Activated CD8-positive, alpha-beta T cell treated with anti-CD3 and anti-CD28 coated beads for 36 hours (primary cell): ENCODE measurements at regions not wholly inside any gene's neighbourhood (a gene's known extent, or its start where the extent isn't known, plus 50 kb on each side); places are given as distances from the start of the nearest gene placed in this dataset.
"Not testable (repeated sequence)": the region's sequence is repeated elsewhere in the genome, so short reads cannot be mapped to it uniquely, and the experiment has no call there.

Experiments
- ATAC-seq: fragments of 200-7000 bp; cut with Tn5 transposase; one replicate; pipeline ENCODE4 v1.10.0; 2021; ENCODE audit warnings: mild to moderate bottlenecking, moderate library complexity
- CTCF ChIA-PET: fragments of 350-600 bp; sonication (Branson Sonifier 250); formaldehyde crosslinking; loops from one replicate; lab custom pipeline; 2021; ENCODE audit warnings: antibody characterized with exemption; lab: Charles Lee
- POLR2A ChIA-PET: fragments of 350-600 bp; sonication (Branson Sonifier 250); formaldehyde crosslinking; loops from one replicate; lab custom pipeline; 2021; ENCODE audit warnings: antibody characterized with exemption; lab: Charles Lee
- DNase-seq: peaks from one replicate; pipeline ENCODE4 v3.0.0-alpha.2; 2020
- H3K27ac Mint-ChIP-seq: one replicate; pipeline ENCODE4 v1.8.0; 2021; ENCODE audit warnings: mild to moderate bottlenecking, mixed read lengths
- H3K27me3 Mint-ChIP-seq: one replicate; pipeline ENCODE4 v1.8.0; 2021; ENCODE audit warnings: mixed read lengths
- H3K36me3 Mint-ChIP-seq: one replicate; pipeline ENCODE4 v1.8.0; 2021; ENCODE audit warnings: low read depth, mixed read lengths
- H3K4me1 Mint-ChIP-seq: one replicate; pipeline ENCODE4 v1.8.0; 2021; ENCODE audit warnings: low read depth, mixed read lengths
- H3K4me3 Mint-ChIP-seq: one replicate; pipeline ENCODE4 v1.8.0; 2021; ENCODE audit warnings: mild to moderate bottlenecking, moderate library complexity, mixed read lengths
- H3K9me3 Mint-ChIP-seq: one replicate; pipeline ENCODE4 v1.8.0; 2021; ENCODE audit warnings: mixed read lengths
- intact Hi-C: fragments of 100-400 bp; cut with micrococcal nuclease; formaldehyde crosslinking; loops from one replicate; pipeline ENCODE4 v1.10.0; 2022
- TF ChIP-seq, protein P1 (sequence below): fragments of 200-600 bp; IDR thresholded peaks from one replicate; pipeline ENCODE4 v1.8.0; 2022; ENCODE audit warnings: antibody characterized with exemption, mild to moderate bottlenecking

DNA sequence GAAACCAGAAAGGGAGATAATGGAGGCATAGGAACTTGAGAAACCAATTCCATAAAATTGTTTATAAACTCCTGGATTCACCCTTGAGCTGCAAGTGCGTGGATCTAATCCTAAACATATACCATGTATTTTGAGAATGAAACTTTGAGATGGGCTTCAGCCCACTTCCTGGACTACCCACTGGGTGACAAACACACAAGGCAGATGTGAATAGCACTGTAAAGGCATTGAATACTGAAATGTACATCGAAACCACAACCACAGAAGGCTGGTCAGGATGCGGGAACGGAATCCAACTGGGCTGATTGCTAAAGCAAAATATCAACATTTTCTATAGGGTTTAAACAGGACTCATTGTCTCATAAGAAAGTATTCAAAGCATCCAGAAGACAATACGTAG lies 228.5 kb upstream of the ZEB2 start:
- H3K27me3 Mint-ChIP-seq, result no peaks in the 10 kb centered on the region
- intact Hi-C loops, result no loop called here
- H3K27ac Mint-ChIP-seq, result no peak overlapping the region
- no peak overlapping the region for H3K4me3 Mint-ChIP-seq
- H3K36me3 Mint-ChIP-seq, result peaks cover 3% of the 10 kb centered on the region
- ATAC-seq (no peak), DNase-seq (no peak)
- H3K4me1 Mint-ChIP-seq, result no peaks in the 10 kb centered on the region
- CTCF ChIA-PET, result no interaction called here
- H3K9me3 Mint-ChIP-seq, result peaks cover 17% of the 10 kb centered on the region
- POLR2A ChIA-PET, result no interaction called here
- TF ChIP-seq, protein P1, sequence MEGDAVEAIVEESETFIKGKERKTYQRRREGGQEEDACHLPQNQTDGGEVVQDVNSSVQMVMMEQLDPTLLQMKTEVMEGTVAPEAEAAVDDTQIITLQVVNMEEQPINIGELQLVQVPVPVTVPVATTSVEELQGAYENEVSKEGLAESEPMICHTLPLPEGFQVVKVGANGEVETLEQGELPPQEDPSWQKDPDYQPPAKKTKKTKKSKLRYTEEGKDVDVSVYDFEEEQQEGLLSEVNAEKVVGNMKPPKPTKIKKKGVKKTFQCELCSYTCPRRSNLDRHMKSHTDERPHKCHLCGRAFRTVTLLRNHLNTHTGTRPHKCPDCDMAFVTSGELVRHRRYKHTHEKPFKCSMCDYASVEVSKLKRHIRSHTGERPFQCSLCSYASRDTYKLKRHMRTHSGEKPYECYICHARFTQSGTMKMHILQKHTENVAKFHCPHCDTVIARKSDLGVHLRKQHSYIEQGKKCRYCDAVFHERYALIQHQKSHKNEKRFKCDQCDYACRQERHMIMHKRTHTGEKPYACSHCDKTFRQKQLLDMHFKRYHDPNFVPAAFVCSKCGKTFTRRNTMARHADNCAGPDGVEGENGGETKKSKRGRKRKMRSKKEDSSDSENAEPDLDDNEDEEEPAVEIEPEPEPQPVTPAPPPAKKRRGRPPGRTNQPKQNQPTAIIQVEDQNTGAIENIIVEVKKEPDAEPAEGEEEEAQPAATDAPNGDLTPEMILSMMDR, result no peak

DNA sequence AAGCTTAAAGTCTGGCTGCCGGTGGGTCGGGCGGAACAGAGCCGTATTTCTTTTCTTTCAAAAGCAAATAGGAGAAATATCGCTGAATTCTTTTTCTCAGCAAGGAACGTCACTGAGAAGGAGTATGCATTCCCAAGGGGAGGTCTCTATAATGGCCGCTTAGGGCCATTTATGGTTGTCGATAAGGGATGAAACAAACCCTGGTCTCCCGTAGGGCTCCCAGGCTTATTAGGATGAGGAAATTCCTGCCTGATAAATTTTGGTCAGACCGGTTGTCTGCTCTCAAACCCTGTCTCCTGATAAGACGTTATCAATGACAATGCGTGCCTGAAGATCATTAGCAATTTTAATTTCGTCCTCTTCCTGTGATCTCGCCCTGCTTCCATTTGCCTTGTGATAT lies 227.7 kb upstream of the ZEB2 start:
- Mint-ChIP-seq H3K27me3 (no peaks in the 10 kb centered on the region), H3K4me1 (no peaks in the 10 kb centered on the region), H3K36me3 (peaks cover 3% of the 10 kb centered on the region), H3K27ac (no peak overlapping the region), H3K9me3 (peaks cover 17% of the 10 kb centered on the region), H3K4me3 (no peak overlapping the region)
- CTCF ChIA-PET, result interaction anchor here (0.7 kb wide), 1 partner anchor 13 kb away, joined by 3 read pairs; no protein-coding TSS in a partner anchor
- POLR2A ChIA-PET, result no interaction called here
- ATAC-seq, result no peak
- intact Hi-C loops, result no loop called here
- TF ChIP-seq, protein P1, result no peak
- no peak for DNase-seq

DNA sequence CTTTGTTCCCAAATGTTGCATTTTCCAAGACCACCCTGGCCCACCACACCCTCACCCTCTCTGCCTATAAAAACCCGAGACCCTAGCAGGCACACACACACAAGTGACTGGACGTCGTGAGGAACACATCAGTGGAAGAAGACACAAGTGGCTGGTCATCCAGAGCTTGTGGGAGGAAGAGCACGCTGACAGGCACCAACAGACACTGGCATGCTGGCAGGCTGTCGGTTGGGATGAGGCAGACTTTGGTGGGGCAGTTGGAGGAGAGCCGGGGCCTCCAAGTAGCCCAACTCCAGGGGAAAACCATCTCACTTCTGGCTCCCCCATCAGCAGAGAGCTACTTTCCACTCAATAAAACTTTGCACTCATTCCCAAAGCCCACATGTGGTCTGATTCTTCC lies 225.5 kb upstream of the ZEB2 start:
- Mint-ChIP-seq H3K9me3 (peaks cover 15% of the 10 kb centered on the region), H3K27ac (no peak overlapping the region), H3K27me3 (peaks cover 3% of the 10 kb centered on the region), H3K4me1 (no peaks in the 10 kb centered on the region), H3K36me3 (peaks cover 3% of the 10 kb centered on the region), H3K4me3 (no peak overlapping the region)
- ATAC-seq (no peak), DNase-seq (no peak)
- POLR2A ChIA-PET, result interaction anchor here (0.5 kb wide), 1 partner anchor 25 kb away, joined by 3 read pairs; no protein-coding TSS in a partner anchor
- CTCF ChIA-PET, result no interaction called here
- intact Hi-C loops, result no loop called here
- TF ChIP-seq, protein P1, result no peak

DNA sequence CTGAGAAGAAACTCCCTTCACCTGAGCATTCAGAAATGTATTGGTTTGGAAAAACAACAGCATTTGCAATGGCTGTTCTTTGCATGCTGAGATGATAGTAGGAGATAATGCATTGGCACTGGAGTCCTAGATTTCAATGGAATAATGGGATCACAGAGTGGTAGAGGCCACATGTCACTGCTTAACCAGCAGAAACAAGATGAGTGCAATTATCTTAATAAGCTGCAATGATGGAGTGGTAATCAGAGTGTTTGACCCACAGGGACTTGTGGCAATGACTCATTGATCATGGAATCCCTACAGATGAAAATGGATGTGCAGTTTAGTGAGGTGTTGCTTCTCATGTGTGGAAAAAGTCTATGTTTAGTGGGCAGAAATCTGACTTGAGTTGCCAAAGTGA lies 218.8 kb upstream of the ZEB2 start:
- H3K27me3 Mint-ChIP-seq, result peaks cover 5% of the 10 kb centered on the region
- ChIA-PET POLR2A (no interaction called here), CTCF (no interaction called here)
- H3K27ac Mint-ChIP-seq, result no peak overlapping the region
- peaks cover 5% of the 10 kb centered on the region for H3K9me3 Mint-ChIP-seq
- no peak for ATAC-seq
- intact Hi-C loops, result no loop called here
- H3K4me1 Mint-ChIP-seq, result no peaks in the 10 kb centered on the region
- TF ChIP-seq, protein P1, result no peak
- no peak overlapping the region for H3K4me3 Mint-ChIP-seq
- no peaks in the 10 kb centered on the region for H3K36me3 Mint-ChIP-seq
- no peak for DNase-seq

DNA sequence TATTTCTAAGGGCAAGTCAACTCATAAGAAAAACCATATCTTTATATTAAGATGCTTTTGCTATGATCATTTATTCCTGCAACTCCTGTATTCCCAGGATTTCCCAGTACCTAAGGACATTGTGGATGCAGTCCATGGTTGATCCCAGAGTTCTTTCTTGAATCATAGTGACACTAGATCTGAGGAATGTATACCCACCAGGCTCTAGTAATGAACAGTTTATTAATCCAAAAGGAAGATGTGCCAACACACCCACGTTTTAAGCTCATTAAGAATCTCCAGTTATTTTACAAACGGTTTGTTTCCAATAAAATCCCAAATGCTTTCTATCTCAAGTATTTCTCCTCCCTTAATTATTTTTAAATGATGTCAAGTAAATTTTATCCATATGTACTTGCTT lies 210.8 kb upstream of the ZEB2 start:
- POLR2A ChIA-PET, result no interaction called here
- peaks cover 2% of the 10 kb centered on the region for H3K27me3 Mint-ChIP-seq
- no peaks in the 10 kb centered on the region for H3K4me1 Mint-ChIP-seq
- no peak for DNase-seq
- no peak overlapping the region for H3K4me3 Mint-ChIP-seq
- ATAC-seq, result no peak
- no peaks in the 10 kb centered on the region for H3K36me3 Mint-ChIP-seq
- CTCF ChIA-PET, result no interaction called here
- TF ChIP-seq, protein P1, result no peak
- intact Hi-C loops, result no loop called here
- H3K27ac Mint-ChIP-seq, result no peak overlapping the region
- peaks cover 5% of the 10 kb centered on the region for H3K9me3 Mint-ChIP-seq

DNA sequence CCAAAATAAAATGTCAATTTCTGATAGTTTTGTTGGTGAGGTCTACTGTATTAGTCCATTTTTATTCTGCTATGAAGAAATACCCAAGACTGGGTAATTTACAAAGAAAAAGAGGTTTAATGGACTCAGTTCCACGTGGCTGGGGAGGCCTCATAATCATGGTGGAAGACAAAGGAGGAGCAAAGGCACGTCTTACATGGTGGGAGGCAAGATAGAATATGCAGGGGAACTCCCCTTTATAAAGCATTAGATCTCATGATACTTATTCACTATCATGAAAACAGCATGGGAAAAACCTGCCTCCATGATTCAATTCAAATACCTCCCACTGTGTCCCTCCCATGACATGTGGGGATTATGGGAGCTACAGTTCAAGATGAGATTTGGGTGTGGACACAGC lies 204.5 kb upstream of the ZEB2 start:
- H3K4me1 Mint-ChIP-seq, H3K27me3 Mint-ChIP-seq, H3K27ac Mint-ChIP-seq, H3K9me3 Mint-ChIP-seq, H3K36me3 Mint-ChIP-seq, H3K4me3 Mint-ChIP-seq, ATAC-seq, intact Hi-C loops, DNase-seq, CTCF ChIA-PET, POLR2A ChIA-PET: not testable (repeated sequence)
